ENCODE measurements at regions not wholly inside any gene's neighbourhood (a gene's known extent, or its start where the extent isn't known, plus 50 kb on each side); places are given as distances from the start of the nearest gene placed in this dataset.
"Not testable (repeated sequence)": the region's sequence is repeated elsewhere in the genome, so short reads cannot be mapped to it uniquely, and the experiment has no call there.

DNA sequence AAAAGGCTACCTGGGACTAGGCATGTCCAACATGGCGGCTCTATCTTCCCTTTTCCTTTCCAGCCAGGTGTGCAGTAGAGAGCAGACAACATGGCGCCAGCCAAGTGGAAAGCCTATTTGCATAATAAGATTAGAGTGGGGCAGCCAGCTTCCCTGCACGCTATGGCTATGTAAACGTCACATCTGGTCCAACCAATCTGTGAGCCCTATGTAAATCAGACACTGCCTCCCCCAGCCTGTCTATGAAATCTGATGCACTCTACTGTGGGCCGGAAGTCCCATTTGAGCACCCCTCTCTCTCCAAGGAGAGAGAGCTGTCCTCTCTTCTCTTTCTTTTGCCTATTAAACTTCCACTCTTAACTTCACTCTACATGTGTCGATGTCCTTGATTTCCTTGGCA is 984.9 kb upstream of the AUTS2 start:
- TF ChIP-seq CTCF (IDR thresholded peaks at IDR 0.05; ENCODE audit: low read length, missing control alignments), result no peak
- no peak overlapping the region for H3K4me3 ChIP-seq (replicated peaks; ENCODE audit: low read depth, low read length)
- no peak for DNase-seq (ENCODE audit: low read depth)

- peak; percentile 13 for DNase-seq (ENCODE audit: low read depth)
- no peak overlapping the region for H3K4me3 ChIP-seq (replicated peaks; ENCODE audit: low read depth, low read length)
- no peak for TF ChIP-seq CTCF (IDR thresholded peaks at IDR 0.05; ENCODE audit: low read length, missing control alignments)
These were observed 984.4 kb upstream of the AUTS2 start for GRCh38 chr7:68613897-68614296.

DNA sequence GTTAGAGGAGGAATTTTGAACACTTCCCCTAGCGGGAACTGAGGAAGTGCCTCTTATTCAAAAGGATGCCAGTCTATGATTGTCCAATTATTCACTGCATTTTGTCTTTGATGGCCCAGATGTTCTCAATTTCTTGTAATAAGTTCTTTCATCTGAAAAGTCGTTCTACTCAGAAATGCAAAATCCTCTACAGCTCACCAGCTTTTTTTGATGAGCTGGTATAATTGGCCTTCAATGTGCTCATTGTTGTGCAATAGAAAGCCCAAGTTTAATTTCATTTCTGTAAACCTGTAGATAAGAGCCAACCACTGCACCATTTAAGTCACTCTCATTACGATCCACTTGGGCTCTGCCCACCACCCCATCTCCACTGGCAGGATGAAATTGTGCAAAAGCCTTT is 978.7 kb upstream of the AUTS2 start:
- H3K4me3 ChIP-seq (replicated peaks; ENCODE audit: low read depth, low read length), result no peak overlapping the region
- no peak for TF ChIP-seq CTCF (IDR thresholded peaks at IDR 0.05; ENCODE audit: low read length, missing control alignments)
- no peak for DNase-seq (ENCODE audit: low read depth)

DNA sequence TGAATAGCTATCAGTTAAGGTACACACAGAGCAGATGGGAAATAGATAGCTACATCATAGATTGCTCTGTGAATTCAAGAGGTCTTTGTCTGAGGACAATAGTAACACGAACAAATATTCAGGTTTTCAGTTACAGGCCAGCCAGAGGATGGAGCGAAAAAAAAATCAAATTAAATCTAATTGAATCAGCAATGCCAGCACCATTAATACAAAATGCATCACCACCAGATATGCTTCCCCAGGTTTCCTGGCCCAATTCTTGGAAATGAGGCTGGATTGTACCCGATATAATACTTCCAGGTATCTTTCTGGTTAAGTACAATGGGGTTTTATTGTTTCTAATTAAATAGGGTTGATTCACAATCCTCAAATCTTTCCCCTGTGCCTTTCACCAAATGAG is 975.8 kb upstream of the AUTS2 start:
- no peak for TF ChIP-seq CTCF (IDR thresholded peaks at IDR 0.05; ENCODE audit: low read length, missing control alignments)
- H3K4me3 ChIP-seq (replicated peaks; ENCODE audit: low read depth, low read length), result no peak overlapping the region
- DNase-seq (ENCODE audit: low read depth), result no peak

- H3K4me3 ChIP-seq (replicated peaks; ENCODE audit: low read depth, low read length), result no peak overlapping the region
- no peak for DNase-seq (ENCODE audit: low read depth)
- TF ChIP-seq CTCF (IDR thresholded peaks at IDR 0.05; ENCODE audit: low read length, missing control alignments), result no peak
These were observed 975.2 kb upstream of the AUTS2 start for GRCh38 chr7:68623030-68623429.

- no peak for DNase-seq (ENCODE audit: low read depth)
- TF ChIP-seq CTCF (IDR thresholded peaks at IDR 0.05; ENCODE audit: low read length, missing control alignments), result no peak
- no peak overlapping the region for H3K4me3 ChIP-seq (replicated peaks; ENCODE audit: low read depth, low read length)
These were observed 970.9 kb upstream of the AUTS2 start for GRCh38 chr7:68627247-68627864.

- not testable (repeated sequence) for H3K4me3 ChIP-seq (replicated peaks; ENCODE audit: low read depth, low read length); DNase-seq (ENCODE audit: low read depth)
These were observed 967.4 kb upstream of the AUTS2 start for GRCh38 chr7:68630914-68631313.
